NT2/D1 (cell line): ENCODE measurements at regions not wholly inside any gene's neighbourhood (a gene's known extent, or its start where the extent isn't known, plus 50 kb on each side); places are given as distances from the start of the nearest gene placed in this dataset.

ENCODE experiments used
- SUZ12 ChIP-seq: IDR thresholded peaks from 2 replicates; pipeline ENCODE4 v1.6.1; 2011; ENCODE audit not compliant: insufficient read length, insufficient read depth; ENCODE audit errors: extremely low read depth
- YY1 ChIP-seq: IDR thresholded peaks from 2 replicates; pipeline ENCODE4 v1.6.1; 2011; ENCODE audit not compliant: insufficient read length, insufficient read depth
- ZNF274 ChIP-seq: IDR thresholded peaks from 2 replicates; pipeline ENCODE4 v1.6.1; 2011; ENCODE audit warnings: mild to moderate bottlenecking, low read depth, low read length

- no peak for TF ChIP-seq ZNF274
- no peak for TF ChIP-seq SUZ12
- TF ChIP-seq YY1 = no peak
Observed at GRCh38 chr5:92963800-92964199, 617.2 kb downstream of the NR2F1-AS1 start.
